ENCODE measurements at regions not wholly inside any gene's neighbourhood (a gene's known extent, or its start where the extent isn't known, plus 50 kb on each side); places are given as distances from the start of the nearest gene placed in this dataset.

- TF ChIP-seq CTCF (IDR thresholded peaks at IDR 0.05) (no peak), POLR2A (IDR thresholded peaks at IDR 0.05) (no peak)
These were observed 288.3 kb upstream of the MKI67 start for GRCh38 chr10:128414568-128414967.
